MCF 10A (cell line): ENCODE measurements at regions not wholly inside any gene's neighbourhood (a gene's known extent, or its start where the extent isn't known, plus 50 kb on each side); places are given as distances from the start of the nearest gene placed in this dataset.

Source experiments
- BruUV-seq: library from RNA; stranded (reverse); fragments of 400-500 nt; replicated peaks from 2 replicates; lab custom pipeline; 2021; lab: Mats Ljungman, UMichigan
- CTCF ChIA-PET: fragments of 300-600 bp; sonication (Branson Sonifier 250); formaldehyde crosslinking; extraction: SDS; loops from one replicate; lab custom pipeline; 2021; ENCODE audit warnings: antibody characterized with exemption, inconsistent platforms; lab: Yijun Ruan, JAX
- POLR2A ChIA-PET: fragments of 300-600, 350-650 bp; sonication (Branson Sonifier 250); formaldehyde crosslinking; extraction: SDS; loops from one replicate; lab custom pipeline; 2020; ENCODE audit warnings: antibody characterized with exemption, inconsistent platforms; lab: Yijun Ruan, JAX
- DNase-seq: peaks from one replicate; pipeline ENCODE4 v3.0.0-alpha.2; 2018; ENCODE audit not compliant: unreplicated experiment
- H3K27ac Mint-ChIP-seq: one replicate; pipeline ENCODE4 v1.8.0; 2022; ENCODE audit warnings: mild to moderate bottlenecking, low read depth, mixed read lengths; ENCODE audit not compliant: unreplicated experiment
- H3K27me3 Mint-ChIP-seq: one replicate; pipeline ENCODE4 v1.8.0; 2022; ENCODE audit warnings: mixed read lengths; ENCODE audit not compliant: insufficient read depth, unreplicated experiment
- H3K36me3 Mint-ChIP-seq: one replicate; pipeline ENCODE4 v1.8.0; 2022; ENCODE audit warnings: mild to moderate bottlenecking, moderate library complexity, mixed read lengths; ENCODE audit not compliant: insufficient read depth, unreplicated experiment
- H3K4me1 Mint-ChIP-seq: one replicate; pipeline ENCODE4 v1.8.0; 2022; ENCODE audit warnings: mixed read lengths; ENCODE audit not compliant: insufficient read depth, unreplicated experiment
- H3K4me3 Mint-ChIP-seq: one replicate; pipeline ENCODE4 v1.8.0; 2022; ENCODE audit warnings: mild to moderate bottlenecking, moderate library complexity, mixed read lengths; ENCODE audit not compliant: unreplicated experiment
- H3K9me3 Mint-ChIP-seq: one replicate; pipeline ENCODE4 v1.8.0; 2022; ENCODE audit warnings: mixed read lengths; ENCODE audit not compliant: unreplicated experiment
- CTCF ChIP-seq: fragments of 200-600 bp; IDR thresholded peaks from one replicate; pipeline ENCODE4 v1.8.0; 2022; ENCODE audit warnings: antibody characterized with exemption, mild to moderate bottlenecking; ENCODE audit not compliant: unreplicated experiment
- intact Hi-C: fragments of 100-400 bp; cut with micrococcal nuclease; formaldehyde crosslinking; loops from 2 replicates; pipeline ENCODE4 v1.14.1; 2022

DNA sequence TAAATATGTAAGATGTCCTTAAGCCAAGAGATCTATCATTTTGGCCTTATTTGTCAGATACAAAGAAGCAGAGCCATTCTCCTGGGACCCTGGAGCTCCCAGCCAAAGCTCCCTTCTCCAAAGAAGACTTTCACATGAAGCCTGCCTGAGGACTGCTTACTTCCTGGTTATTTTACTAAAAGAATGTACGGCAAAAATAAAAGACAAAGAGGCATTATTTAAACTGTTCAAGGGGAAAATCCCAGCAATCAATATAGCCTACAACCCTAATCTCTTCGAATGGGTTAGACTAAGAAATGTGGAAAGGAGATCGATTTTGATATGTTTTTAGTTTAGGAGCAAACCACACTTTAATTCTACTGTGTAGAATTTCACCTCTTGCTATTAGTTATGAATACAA, 237.9 kb upstream of the CTBP2 start:
- BruUV-seq = no TSS peak
- Mint-ChIP-seq H3K36me3 (no peaks in the 10 kb centered on the region), H3K4me3 (no peak overlapping the region), H3K4me1 (peaks cover 10% of the 10 kb centered on the region), H3K27ac (no peak overlapping the region), H3K9me3 (no peaks in the 10 kb centered on the region), H3K27me3 (no peaks in the 10 kb centered on the region)
- TF ChIP-seq CTCF = no peak
- no peak for DNase-seq
- CTCF ChIA-PET = no interaction called here
- intact Hi-C loops = no loop called here
- POLR2A ChIA-PET = interaction anchor here (0.6 kb wide), 1 partner anchor 27 kb away, joined by 3 read pairs; no protein-coding TSS in a partner anchor

- no peak for DNase-seq
- no peak for TF ChIP-seq CTCF
- H3K27ac Mint-ChIP-seq = no peak overlapping the region
- no peaks in the 10 kb centered on the region for H3K27me3 Mint-ChIP-seq
- ChIA-PET CTCF (no interaction called here), POLR2A (no interaction called here)
- H3K4me1 Mint-ChIP-seq = peaks cover 10% of the 10 kb centered on the region
- H3K36me3 Mint-ChIP-seq = no peaks in the 10 kb centered on the region
- intact Hi-C loops = no loop called here
- BruUV-seq = no TSS peak
- H3K4me3 Mint-ChIP-seq = no peak overlapping the region
- H3K9me3 Mint-ChIP-seq = no peaks in the 10 kb centered on the region
These were observed 237.2 kb upstream of the CTBP2 start for GRCh38 chr10:125397608-125398007.

DNA sequence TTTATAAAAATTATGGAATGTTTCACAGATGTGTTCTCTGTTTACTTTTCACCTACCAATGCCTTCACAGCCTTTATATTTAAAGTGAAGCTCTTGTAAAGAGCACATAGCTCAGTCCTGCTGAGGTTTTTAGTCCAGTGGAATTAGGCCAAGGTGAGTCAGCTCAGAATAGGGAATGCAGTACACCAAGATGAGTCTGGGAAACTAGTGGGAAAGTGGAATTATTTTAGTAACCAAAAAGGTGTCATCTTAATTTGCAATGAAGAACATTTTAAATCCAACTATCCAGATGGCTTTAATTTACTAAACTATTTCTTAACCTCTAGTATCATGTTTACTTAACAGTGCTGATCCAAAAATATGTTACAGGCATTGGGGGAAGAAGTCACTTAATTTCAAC, 236.3 kb upstream of the CTBP2 start:
- no peak for TF ChIP-seq CTCF
- Mint-ChIP-seq H3K9me3 (no peaks in the 10 kb centered on the region), H3K27ac (no peak overlapping the region), H3K4me1 (peaks cover 10% of the 10 kb centered on the region), H3K27me3 (no peaks in the 10 kb centered on the region), H3K36me3 (no peaks in the 10 kb centered on the region), H3K4me3 (no peak overlapping the region)
- no TSS peak for BruUV-seq
- peak; percentile 25 for DNase-seq
- intact Hi-C loops = no loop called here
- ChIA-PET POLR2A (interaction anchor here (1.1 kb wide), 1 partner anchor 10 kb away, joined by 7 read pairs; no protein-coding TSS in a partner anchor), CTCF (interaction anchor here (0.6 kb wide), 1 partner anchor 1782 kb away, joined by 3 read pairs; no protein-coding TSS in a partner anchor)

GRCh38 chr10:125392609-125393008, 232.2 kb upstream of the CTBP2 start:
- ChIA-PET CTCF (no interaction called here), POLR2A (interaction anchor here (0.8 kb wide), 1 partner anchor 185 kb away, joined by 3 read pairs; no protein-coding TSS in a partner anchor)
- no TSS peak for BruUV-seq
- TF ChIP-seq CTCF = no peak
- Mint-ChIP-seq H3K36me3 (no peaks in the 10 kb centered on the region), H3K4me3 (no peak overlapping the region), H3K27me3 (no peaks in the 10 kb centered on the region), H3K27ac (no peak overlapping the region), H3K9me3 (peaks cover 19% of the 10 kb centered on the region), H3K4me1 (peaks cover 10% of the 10 kb centered on the region)
- intact Hi-C loops = no loop called here
- no peak for DNase-seq
